Neuron (in vitro differentiated cells): ENCODE measurements at regions not wholly inside any gene's neighbourhood (a gene's known extent, or its start where the extent isn't known, plus 50 kb on each side); places are given as distances from the start of the nearest gene placed in this dataset.
"Not testable (repeated sequence)": the region's sequence is repeated elsewhere in the genome, so short reads cannot be mapped to it uniquely, and the experiment has no call there.

Source experiments
- H2AFZ ChIP-seq: one replicate; pipeline ENCODE4 v1.6.1; 2013; ENCODE audit warnings: low read depth, mild to moderate bottlenecking, inconsistent platforms, low read length, moderate library complexity
- H3K27me3 ChIP-seq: one replicate; pipeline ENCODE4 v1.6.1; 2013; ENCODE audit warnings: low read length; ENCODE audit not compliant: insufficient read depth
- H3K36me3 ChIP-seq: one replicate; pipeline ENCODE4 v1.6.1; 2013; ENCODE audit warnings: low read length; ENCODE audit not compliant: insufficient read depth
- H3K4me1 ChIP-seq: one replicate; pipeline ENCODE4 v1.6.1; 2013; ENCODE audit warnings: low read length; ENCODE audit not compliant: insufficient read depth
- H3K4me3 ChIP-seq: 2 replicates; pipeline ENCODE4 v1.5.1; 2013; ENCODE audit warnings: mild to moderate bottlenecking, low read length, moderate library complexity
- H3K9me3 ChIP-seq: one replicate; pipeline ENCODE4 v1.6.1; 2013; ENCODE audit warnings: low read length

DNA sequence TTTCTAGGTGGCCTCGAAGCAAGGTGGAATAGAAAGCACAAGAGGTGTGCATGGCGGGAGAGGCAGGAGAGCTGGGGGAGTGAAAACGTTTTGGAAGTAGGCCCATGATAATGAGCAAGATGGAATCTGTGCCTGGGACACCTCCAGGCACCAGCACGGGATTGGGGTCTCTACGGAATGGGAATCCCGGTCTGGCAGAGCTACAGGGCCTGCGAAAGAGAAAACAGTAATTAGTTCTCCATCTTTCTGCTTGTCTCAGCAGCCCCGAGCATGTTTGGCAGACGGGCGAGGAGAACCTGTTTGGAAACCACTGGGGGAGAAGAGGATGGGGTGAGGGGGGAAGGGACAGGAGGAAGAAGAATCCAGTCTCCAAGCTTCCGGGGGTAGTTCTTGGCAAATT lies 258.7 kb downstream of the SOX9 start:
- no peak overlapping the region for H3K4me3 ChIP-seq
- no peaks in the 10 kb centered on the region for H3K9me3 ChIP-seq
- peaks cover 2% of the 10 kb centered on the region for H3K4me1 ChIP-seq
- no peaks in the 10 kb centered on the region for H3K27me3 ChIP-seq
- H2AFZ ChIP-seq, result no peak overlapping the region
- no peaks in the 10 kb centered on the region for H3K36me3 ChIP-seq

DNA sequence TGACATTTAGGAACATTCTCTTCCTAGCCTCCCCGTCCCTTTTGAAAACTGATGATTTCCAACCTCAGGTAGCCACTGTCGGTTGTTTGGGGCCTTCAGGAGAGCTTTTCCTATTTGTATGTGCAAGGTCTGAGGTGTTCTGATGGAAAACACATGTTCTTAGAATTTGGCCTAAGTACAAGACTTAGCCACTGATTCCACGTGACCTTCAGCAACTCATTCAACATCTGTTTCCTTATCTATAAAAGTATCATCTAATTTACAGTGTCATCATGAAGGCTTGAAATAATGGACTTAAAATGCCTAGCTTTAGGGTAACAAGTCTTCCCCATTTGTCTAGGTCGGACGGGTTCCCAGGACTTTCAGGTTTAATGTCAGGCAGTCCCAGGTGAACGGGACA lies 259.3 kb downstream of the SOX9 start:
- H3K36me3 ChIP-seq, result no peaks in the 10 kb centered on the region

GRCh38 chr17:72380737-72381136 lies 259.9 kb downstream of the SOX9 start:
- Histone ChIP-seq H3K27me3 (no peaks in the 10 kb centered on the region), H2AFZ (no peak overlapping the region), H3K4me1 (peaks cover 2% of the 10 kb centered on the region), H3K9me3 (no peaks in the 10 kb centered on the region), H3K4me3 (no peak overlapping the region), H3K36me3 (no peaks in the 10 kb centered on the region)

More for the DNA sequence above, 259.3 kb downstream of the SOX9 start:
- no peak overlapping the region for H3K4me3 ChIP-seq
- no peaks in the 10 kb centered on the region for H3K9me3 ChIP-seq
- H2AFZ ChIP-seq, result no peak overlapping the region
- H3K4me1 ChIP-seq, result peaks cover 2% of the 10 kb centered on the region
- H3K27me3 ChIP-seq, result no peaks in the 10 kb centered on the region

DNA sequence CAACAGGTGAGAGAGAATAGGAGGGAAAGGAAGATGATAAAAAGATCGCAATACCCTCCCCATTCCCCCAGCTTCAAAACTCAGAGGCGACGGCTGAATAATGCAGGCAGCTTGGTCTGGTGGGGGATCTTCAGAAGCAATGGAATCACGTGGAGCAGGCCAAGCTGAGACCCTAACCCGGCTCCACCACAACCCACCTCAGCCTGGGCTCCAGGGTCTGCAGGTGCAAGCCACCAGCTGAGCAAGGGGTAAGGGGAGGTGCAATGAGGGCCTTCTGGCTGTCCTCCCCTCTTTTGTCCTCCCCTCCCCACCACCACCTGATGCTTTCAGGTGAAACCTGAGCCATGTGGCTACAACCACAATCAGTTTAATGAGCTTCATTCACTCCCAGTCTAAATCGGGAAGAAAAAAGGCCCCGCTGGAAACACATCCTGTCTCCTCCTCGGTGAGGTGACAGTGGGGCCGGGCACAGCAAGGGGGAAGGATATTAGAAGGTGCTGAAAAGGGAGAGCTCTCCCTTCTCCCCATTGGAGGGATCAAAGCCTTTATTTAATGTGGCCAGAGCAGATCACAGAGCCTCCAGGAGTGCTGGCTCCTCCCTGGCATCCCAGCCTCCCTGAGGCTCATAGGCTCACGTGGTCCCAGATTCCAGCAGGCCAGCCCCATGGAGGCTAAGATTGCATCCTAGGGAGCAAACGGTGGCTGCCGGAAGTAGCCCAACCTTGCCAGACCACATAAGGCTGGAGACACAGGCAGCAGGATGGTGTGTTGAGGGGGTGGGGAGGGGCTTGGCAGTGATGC lies 261.0 kb downstream of the SOX9 start:
- no peak overlapping the region for H2AFZ ChIP-seq
- H3K4me3 ChIP-seq, result no peak overlapping the region
- H3K9me3 ChIP-seq, result no peaks in the 10 kb centered on the region
- H3K4me1 ChIP-seq, result peaks cover 2% of the 10 kb centered on the region
- H3K36me3 ChIP-seq, result no peaks in the 10 kb centered on the region
- H3K27me3 ChIP-seq, result no peaks in the 10 kb centered on the region

DNA sequence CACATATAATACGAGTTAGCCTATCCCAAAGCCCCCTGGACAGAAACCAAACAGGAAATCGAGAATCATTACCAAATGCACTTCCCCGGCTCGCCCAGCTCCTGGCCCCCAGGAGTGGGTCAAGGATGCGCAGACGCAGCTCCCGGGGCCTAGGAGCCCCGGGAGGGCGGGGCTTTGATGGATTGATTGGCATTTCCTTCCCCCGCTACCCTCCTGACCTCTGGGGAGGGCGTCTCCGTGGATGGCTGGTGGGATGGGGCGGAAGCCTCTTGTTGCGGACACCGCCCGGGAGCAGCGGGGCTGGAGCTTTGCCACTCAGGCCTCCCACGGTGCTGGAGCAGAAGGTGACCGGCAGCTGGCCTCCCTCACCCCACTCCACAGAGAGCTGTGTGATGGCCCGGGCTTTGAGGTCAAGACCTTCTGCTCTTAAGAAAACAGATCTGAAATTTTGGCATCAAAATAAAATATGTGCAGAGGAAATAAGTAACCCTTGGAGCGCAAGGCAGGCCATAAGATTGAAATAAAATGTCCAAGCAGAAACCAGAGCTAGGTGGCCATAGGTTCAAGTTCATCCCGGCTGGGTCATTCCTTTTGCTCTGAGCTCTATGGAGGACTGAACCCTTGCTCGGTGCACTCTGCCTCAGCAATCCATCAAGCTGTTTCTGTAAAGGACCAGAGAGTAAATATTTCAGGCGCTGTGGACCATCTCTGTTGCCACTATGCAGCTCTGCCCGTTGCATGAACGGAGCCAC lies 262.3 kb downstream of the SOX9 start:
- no peak overlapping the region for H3K4me3 ChIP-seq
- H3K9me3 ChIP-seq, result no peaks in the 10 kb centered on the region
- no peaks in the 10 kb centered on the region for H3K36me3 ChIP-seq
- H2AFZ ChIP-seq, result no peak overlapping the region
- H3K4me1 ChIP-seq, result peaks cover 2% of the 10 kb centered on the region
- no peaks in the 10 kb centered on the region for H3K27me3 ChIP-seq

DNA sequence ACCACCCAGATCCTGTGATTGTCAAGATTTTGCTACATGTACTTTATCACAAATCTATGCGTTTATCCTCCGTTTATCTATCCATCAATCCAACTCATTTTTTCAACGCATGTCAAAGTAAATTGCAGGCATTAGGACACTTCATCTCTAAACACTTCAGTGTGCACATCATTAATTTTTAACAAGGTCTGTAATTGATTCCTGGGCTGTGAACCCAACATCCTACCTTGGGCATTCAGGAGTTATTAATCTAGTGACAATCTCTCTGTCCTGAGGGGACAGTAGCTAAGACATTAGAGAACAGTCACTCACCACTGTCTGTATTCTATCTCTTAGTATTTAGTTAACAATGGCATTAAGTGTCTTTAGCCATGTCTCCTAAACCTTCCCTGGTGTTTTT lies 264.7 kb downstream of the SOX9 start:
- H2AFZ ChIP-seq, result no peak overlapping the region
- no peak overlapping the region for H3K4me3 ChIP-seq
- no peaks in the 10 kb centered on the region for H3K9me3 ChIP-seq
- H3K4me1 ChIP-seq, result peaks cover 2% of the 10 kb centered on the region
- H3K27me3 ChIP-seq, result no peaks in the 10 kb centered on the region
- H3K36me3 ChIP-seq, result no peaks in the 10 kb centered on the region

DNA sequence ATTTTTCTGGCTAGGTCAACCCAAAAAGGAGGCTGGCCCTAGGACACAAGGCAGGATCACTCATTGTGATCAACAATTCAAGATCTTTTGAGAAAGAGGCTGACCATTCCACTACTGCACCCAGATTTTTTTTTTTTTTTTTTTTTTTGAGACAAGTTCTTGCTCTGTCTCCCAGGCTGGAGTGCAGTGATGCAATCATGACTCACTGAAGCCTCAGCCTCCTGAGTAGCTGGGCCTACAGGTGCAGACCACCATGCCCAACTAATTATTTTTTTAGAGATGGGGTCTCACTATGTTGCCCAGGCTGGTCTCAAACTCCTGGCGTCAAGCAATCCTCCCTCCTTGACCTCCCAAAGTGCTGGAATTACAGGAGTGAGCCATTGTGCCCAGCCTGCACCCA lies 265.4 kb downstream of the SOX9 start:
- not testable (repeated sequence) for H2AFZ ChIP-seq, H3K36me3 ChIP-seq, H3K9me3 ChIP-seq, H3K4me3 ChIP-seq, H3K4me1 ChIP-seq, H3K27me3 ChIP-seq

DNA sequence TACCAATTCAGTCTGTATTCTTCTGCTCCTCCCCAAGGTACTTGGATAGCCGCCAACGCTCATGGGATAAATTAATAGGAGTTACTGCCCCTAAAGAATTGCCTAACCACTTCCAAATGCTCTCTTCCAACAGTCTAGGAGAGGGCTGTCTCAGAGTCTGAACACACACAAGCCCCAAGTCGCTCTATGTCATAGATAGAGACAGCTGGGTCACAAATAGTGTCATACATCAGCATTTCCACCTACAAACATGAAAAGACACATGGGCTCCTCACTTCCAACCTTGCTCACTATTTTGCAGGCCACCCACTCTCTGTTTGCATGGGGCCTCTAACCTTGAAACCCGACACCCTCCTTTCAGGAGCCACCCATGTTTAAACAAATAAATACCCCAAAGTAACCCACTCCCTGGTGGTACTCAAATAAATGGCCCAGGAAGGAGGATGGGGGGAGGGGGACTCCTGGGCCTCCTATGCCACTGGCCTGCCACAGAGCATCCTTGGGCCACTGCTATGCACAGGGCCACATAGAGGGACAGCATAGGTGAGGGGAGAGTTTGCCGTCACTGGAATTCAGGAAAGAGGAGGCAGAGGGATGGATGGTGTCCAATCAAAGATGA lies 265.9 kb downstream of the SOX9 start:
- peaks cover 2% of the 10 kb centered on the region for H3K4me1 ChIP-seq
- no peaks in the 10 kb centered on the region for H3K36me3 ChIP-seq
- no peaks in the 10 kb centered on the region for H3K9me3 ChIP-seq
- H3K4me3 ChIP-seq, result no peak overlapping the region
- H3K27me3 ChIP-seq, result no peaks in the 10 kb centered on the region
- no peak overlapping the region for H2AFZ ChIP-seq

- H3K36me3 ChIP-seq, result no peaks in the 10 kb centered on the region
- no peak overlapping the region for H2AFZ ChIP-seq
- H3K4me3 ChIP-seq, result no peak overlapping the region
- H3K27me3 ChIP-seq, result no peaks in the 10 kb centered on the region
- peaks cover 2% of the 10 kb centered on the region for H3K4me1 ChIP-seq
- no peaks in the 10 kb centered on the region for H3K9me3 ChIP-seq
These were observed 266.7 kb downstream of the SOX9 start for GRCh38 chr17:72387487-72387886.

DNA sequence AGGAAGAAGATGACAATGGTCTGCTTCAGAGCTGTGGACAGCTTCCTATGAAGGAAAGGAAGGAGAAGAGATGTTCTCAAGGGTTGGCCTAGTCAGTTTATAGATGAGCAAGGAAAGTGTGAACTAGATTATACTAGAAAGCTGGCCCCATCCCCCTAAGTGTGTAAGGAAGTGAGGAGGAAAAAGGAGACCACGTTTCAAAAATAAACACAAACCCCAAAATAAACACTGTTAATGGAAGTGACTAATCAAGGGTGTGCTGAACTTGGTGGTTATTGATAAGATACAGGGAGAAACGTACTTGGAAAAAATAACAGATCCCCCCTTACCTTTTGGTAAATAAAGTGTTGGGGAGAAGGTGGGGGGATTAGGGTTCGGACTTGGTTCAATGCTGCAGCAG lies 267.1 kb downstream of the SOX9 start:
- Histone ChIP-seq H3K9me3 (no peaks in the 10 kb centered on the region), H3K36me3 (no peaks in the 10 kb centered on the region), H3K27me3 (no peaks in the 10 kb centered on the region), H3K4me1 (peaks cover 2% of the 10 kb centered on the region), H2AFZ (no peak overlapping the region), H3K4me3 (no peak overlapping the region)

DNA sequence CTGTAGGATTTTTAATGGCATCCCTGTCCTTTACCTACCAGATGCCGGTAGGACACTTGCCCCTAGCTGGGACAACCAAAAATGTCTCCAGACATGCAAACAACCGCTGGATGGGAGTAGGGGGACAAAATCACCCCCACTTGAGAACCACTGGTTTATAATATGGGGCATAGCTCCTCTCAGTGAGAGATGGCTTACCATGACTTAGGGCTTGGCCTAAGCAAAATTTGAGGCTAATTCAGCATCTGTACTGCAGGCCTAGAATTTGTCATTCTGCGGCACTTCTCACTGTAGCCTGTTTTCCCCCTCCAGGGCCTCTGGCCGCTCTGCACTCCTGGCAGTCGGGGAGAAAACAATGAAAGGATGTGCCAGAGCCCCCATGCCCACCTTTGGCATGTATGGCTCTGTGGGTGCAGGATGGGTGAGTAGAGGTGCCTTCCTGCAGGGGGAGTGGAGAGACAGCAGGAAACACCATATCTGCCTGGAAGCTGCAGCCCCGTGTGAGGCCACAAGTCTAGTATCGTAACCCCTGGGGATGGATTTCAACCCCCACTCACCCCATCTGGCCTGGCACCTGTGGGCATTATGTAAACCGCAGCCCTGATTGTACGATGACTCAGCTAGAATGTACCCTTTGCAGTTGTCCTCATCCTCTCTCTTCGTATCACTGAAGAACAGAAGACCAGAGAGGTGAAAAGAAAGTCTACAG lies 268.1 kb downstream of the SOX9 start:
- Histone ChIP-seq H2AFZ (no peak overlapping the region), H3K4me3 (no peak overlapping the region), H3K36me3 (no peaks in the 10 kb centered on the region), H3K9me3 (no peaks in the 10 kb centered on the region), H3K4me1 (no peaks in the 10 kb centered on the region), H3K27me3 (no peaks in the 10 kb centered on the region)

DNA sequence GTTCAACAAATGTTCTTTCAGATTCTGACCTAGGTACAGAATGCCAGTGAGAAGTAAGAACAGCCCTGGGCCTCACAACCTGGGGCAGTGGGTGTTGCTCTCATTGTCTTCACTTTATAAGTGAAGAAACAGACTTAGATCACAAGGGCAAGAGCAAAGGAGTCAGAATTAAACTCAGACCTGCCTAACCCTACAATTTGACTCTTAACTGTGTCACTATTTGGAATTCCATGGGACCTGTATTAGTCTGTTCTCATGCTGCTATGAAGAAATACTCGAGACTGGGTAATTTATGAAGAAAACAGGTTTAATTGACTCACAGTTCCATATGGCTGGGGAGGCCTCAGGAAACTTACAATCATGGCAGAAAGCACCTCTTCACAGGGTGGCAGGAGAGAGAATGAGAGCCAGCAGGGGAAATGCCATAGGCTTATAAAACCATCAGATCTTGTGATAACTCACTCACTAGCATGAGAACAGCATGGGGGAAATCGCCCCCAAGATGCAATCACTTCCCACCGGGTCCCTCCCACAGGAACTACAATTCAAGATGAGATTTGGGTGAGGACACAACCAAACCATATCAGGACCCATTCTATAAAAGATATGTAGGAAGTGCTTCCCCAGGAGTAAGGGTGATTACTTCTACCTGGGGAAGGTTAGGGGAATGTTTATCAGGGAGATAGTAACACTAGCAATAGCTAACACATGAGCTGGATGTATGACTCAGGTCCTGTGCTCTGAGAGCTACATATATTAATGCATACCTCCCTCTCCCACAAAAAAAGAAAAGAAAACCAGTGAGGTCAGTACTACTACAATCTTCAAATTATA lies 270.1 kb downstream of the SOX9 start:
- Histone ChIP-seq H3K4me1 (no peaks in the 10 kb centered on the region), H3K4me3 (no peak overlapping the region), H3K9me3 (no peaks in the 10 kb centered on the region), H2AFZ (no peak overlapping the region), H3K36me3 (no peaks in the 10 kb centered on the region), H3K27me3 (no peaks in the 10 kb centered on the region)
